GM12878 (cell line): ENCODE measurements at regions not wholly inside any gene's neighbourhood (a gene's known extent, or its start where the extent isn't known, plus 50 kb on each side); places are given as distances from the start of the nearest gene placed in this dataset.

Source experiments
- BACH1 ChIP-seq: fragments of 450-650 bp; IDR thresholded peaks from 2 replicates; pipeline ENCODE4 v1.6.1; 2017; ENCODE audit warnings: mild to moderate bottlenecking, borderline replicate concordance
- CEBPB ChIP-seq, 2 experiments: fragments of 150-350 bp in 1 of 2; IDR thresholded peaks; 2 replicates each; pipeline ENCODE4 v1.6.1; 2012 to 2014; ENCODE audit warnings: low read depth in 2 of 2, low read length in 2 of 2, borderline replicate concordance in 1 of 2, inconsistent platforms in 1 of 2
- CTCF ChIP-seq, 3 experiments: IDR thresholded peaks in 2 of 3; conservative IDR thresholded peaks in 1 of 3; 2 replicates each; pipeline ENCODE4 v1.5.1; 2011; ENCODE audit warnings: low read depth in 3 of 3, low read length in 3 of 3, mild to moderate bottlenecking in 3 of 3, control low read depth in 2 of 3, moderate library complexity in 2 of 3, inconsistent platforms in 1 of 3, mixed read lengths in 1 of 3; ENCODE audit not compliant: control insufficient read depth in 2 of 3, insufficient read depth in 1 of 3; ENCODE audit errors: extremely low read depth in 1 of 3
- FOS ChIP-seq: IDR thresholded peaks from 3 replicates; pipeline ENCODE4 v1.6.1; 2011; ENCODE audit warnings: borderline replicate concordance; ENCODE audit not compliant: insufficient read length; ENCODE audit errors: extremely low read depth
- FOXK2 ChIP-seq: fragments of 450-650 bp; IDR thresholded peaks from 2 replicates; pipeline ENCODE4 v1.6.1; 2017; ENCODE audit warnings: mild to moderate bottlenecking, moderate library complexity
- HDAC2 ChIP-seq: fragments of 200-600 bp; sonication (generic); IDR thresholded peaks from 2 replicates; pipeline ENCODE4 v1.6.1; 2017
- MYC ChIP-seq: IDR thresholded peaks from 2 replicates; pipeline ENCODE4 v1.6.1; 2011; ENCODE audit warnings: mild to moderate bottlenecking, low read length, moderate library complexity, inconsistent platforms; ENCODE audit not compliant: insufficient read depth, insufficient replicate concordance, insufficient read length, severe bottlenecking
- PBX3 ChIP-seq: IDR thresholded peaks from 2 replicates; pipeline ENCODE4 v1.6.1; 2011; ENCODE audit warnings: mild to moderate bottlenecking, low read depth, low read length, moderate library complexity; ENCODE audit not compliant: insufficient replicate concordance
- TAF1 ChIP-seq: IDR thresholded peaks from 2 replicates; pipeline ENCODE4 v1.6.1; 2011; ENCODE audit warnings: mild to moderate bottlenecking, low read depth, low read length, borderline replicate concordance
- TCF7 ChIP-seq: IDR thresholded peaks from 2 replicates; pipeline ENCODE4 v1.6.1; 2014; ENCODE audit warnings: antibody characterized with exemption, borderline replicate concordance
- YBX1 ChIP-seq: fragments of 450-650 bp; IDR thresholded peaks from 2 replicates; pipeline ENCODE4 v1.6.1; 2016; ENCODE audit warnings: antibody characterized with exemption
- YY1 ChIP-seq: IDR thresholded peaks from 2 replicates; pipeline ENCODE4 v1.6.1; 2011; ENCODE audit warnings: low read depth, mild to moderate bottlenecking, low read length
- ZNF592 ChIP-seq: fragments of 450-650 bp; IDR thresholded peaks from 2 replicates; pipeline ENCODE4 v1.6.1; 2017; ENCODE audit warnings: mild to moderate bottlenecking, moderate library complexity

- TF ChIP-seq YY1 = no peak
- no peak for TF ChIP-seq PBX3
- no peak for TF ChIP-seq CTCF (IDR thresholded peaks at IDR 0.05 in 2 of 3, conservative IDR thresholded peaks at IDR 0.05 in 1 of 3; ENCODE audit: control insufficient read depth in 2 of 3, extremely low read depth in 1 of 3, insufficient read depth in 1 of 3, low read depth in 3 of 3, low read length in 3 of 3)
- TF ChIP-seq YBX1 = no peak
- TF ChIP-seq FOS = no peak
- TF ChIP-seq ZNF592 = no peak
- TF ChIP-seq FOXK2 = no peak
- no peak for TF ChIP-seq MYC
- no peak for TF ChIP-seq TAF1
- TF ChIP-seq CEBPB (IDR thresholded peaks at IDR 0.05; ENCODE audit: borderline replicate concordance in 1 of 2, low read depth in 2 of 2, low read length in 2 of 2) = no peak
- TF ChIP-seq HDAC2 = no peak
- TF ChIP-seq BACH1 = no peak
- no peak for TF ChIP-seq TCF7
These were observed 372.4 kb upstream of the IRX4 start for GRCh38 chr5:2254880-2255750.
